ENCODE measurements at regions not wholly inside any gene's neighbourhood (a gene's known extent, or its start where the extent isn't known, plus 50 kb on each side); places are given as distances from the start of the nearest gene placed in this dataset.

GRCh38 chr6:90709431-90709996 lies 122.6 kb upstream of the MAP3K7 start:
- Histone ChIP-seq H3K27me3 (no peaks in the 10 kb centered on the region), H3K27ac (no peak overlapping the region), H3K9me3 (replicated peaks in 1 of 11) (no peaks in the 10 kb centered on the region), H3K4me2 (no peak overlapping the region), H4K20me1 (no peaks in the 10 kb centered on the region), H3K4me1 (no peaks in the 10 kb centered on the region), H3K4me3 (no peak overlapping the region), H3K36me3 (no peaks in the 10 kb centered on the region), H3K9ac (no peak overlapping the region)
- TF ChIP-seq Cebpa-rat (IDR thresholded peaks at IDR 0.05): no peak

GRCh38 chr6:90708206-90708737 lies 121.4 kb upstream of the MAP3K7 start:
- Histone ChIP-seq H4K20me1 (no peaks in the 10 kb centered on the region), H3K9me3 (replicated peaks in 1 of 11) (no peaks in the 10 kb centered on the region), H3K36me3 (no peaks in the 10 kb centered on the region), H3K4me3 (no peak overlapping the region), H3K4me1 (no peaks in the 10 kb centered on the region), H3K4me2 (no peak overlapping the region), H3K27me3 (no peaks in the 10 kb centered on the region), H3K9ac (no peak overlapping the region), H3K27ac (no peak overlapping the region)
- TF ChIP-seq Cebpa-rat (IDR thresholded peaks at IDR 0.05): no peak

GRCh38 chr6:90707246-90707645 lies 120.4 kb upstream of the MAP3K7 start:
- no peaks in the 10 kb centered on the region for H3K4me1 ChIP-seq
- no peaks in the 10 kb centered on the region for H3K27me3 ChIP-seq
- H3K4me2 ChIP-seq: no peak overlapping the region
- no peaks in the 10 kb centered on the region for H3K9me3 ChIP-seq (replicated peaks in 1 of 11)
- no peaks in the 10 kb centered on the region for H3K36me3 ChIP-seq
- no peak overlapping the region for H3K4me3 ChIP-seq
- no peak for TF ChIP-seq Cebpa-rat (IDR thresholded peaks at IDR 0.05)
- H4K20me1 ChIP-seq: no peaks in the 10 kb centered on the region
- no peak overlapping the region for H3K9ac ChIP-seq
- no peak overlapping the region for H3K27ac ChIP-seq

DNA sequence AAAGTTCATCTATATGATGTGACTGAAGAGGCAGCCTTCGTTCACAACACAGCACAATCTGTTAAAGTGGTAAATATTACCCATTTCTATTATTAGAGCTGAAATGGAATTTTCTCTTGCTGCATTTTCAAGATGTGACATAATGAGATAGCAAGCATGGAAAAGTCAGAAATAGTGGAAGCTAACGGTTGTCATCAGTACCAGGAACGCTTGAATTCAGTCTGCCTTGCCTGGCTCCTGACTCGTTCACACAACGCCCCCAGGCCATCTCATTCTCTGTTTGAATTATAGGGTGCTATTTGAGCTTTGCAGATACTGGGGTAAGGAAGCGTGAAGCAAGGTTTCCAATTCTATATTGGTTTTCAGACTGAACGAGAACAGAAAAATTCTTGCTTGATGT lies 116.5 kb upstream of the MAP3K7 start:
- H3K9me3 ChIP-seq (replicated peaks in 1 of 11): no peaks in the 10 kb centered on the region
- H3K4me1 ChIP-seq: peaks cover 0 to 5% (median 0%) of the 10 kb centered on the region in 10 experiments; a peak in 4 of 20 replicates
- no peak for TF ChIP-seq Cebpa-rat (IDR thresholded peaks at IDR 0.05)
- H3K4me3 ChIP-seq: no peak overlapping the region
- H3K4me2 ChIP-seq: no peak overlapping the region
- no peak overlapping the region for H3K27ac ChIP-seq
- H4K20me1 ChIP-seq: no peaks in the 10 kb centered on the region
- no peaks in the 10 kb centered on the region for H3K36me3 ChIP-seq
- H3K9ac ChIP-seq: no peak overlapping the region
- H3K27me3 ChIP-seq: no peaks in the 10 kb centered on the region

GRCh38 chr6:90701926-90702325 lies 115.1 kb upstream of the MAP3K7 start:
- Histone ChIP-seq H3K9me3 (replicated peaks in 1 of 11) (no peaks in the 10 kb centered on the region), H3K36me3 (no peaks in the 10 kb centered on the region), H3K27me3 (no peaks in the 10 kb centered on the region), H3K9ac (no peak overlapping the region), H3K4me3 (no peak overlapping the region), H4K20me1 (no peaks in the 10 kb centered on the region), H3K27ac (no peak overlapping the region), H3K4me1 (peaks cover 0 to 5% (median 0%) of the 10 kb centered on the region in 10 experiments; a peak in 4 of 20 replicates), H3K4me2 (no peak overlapping the region)
- no peak for TF ChIP-seq Cebpa-rat (IDR thresholded peaks at IDR 0.05)

DNA sequence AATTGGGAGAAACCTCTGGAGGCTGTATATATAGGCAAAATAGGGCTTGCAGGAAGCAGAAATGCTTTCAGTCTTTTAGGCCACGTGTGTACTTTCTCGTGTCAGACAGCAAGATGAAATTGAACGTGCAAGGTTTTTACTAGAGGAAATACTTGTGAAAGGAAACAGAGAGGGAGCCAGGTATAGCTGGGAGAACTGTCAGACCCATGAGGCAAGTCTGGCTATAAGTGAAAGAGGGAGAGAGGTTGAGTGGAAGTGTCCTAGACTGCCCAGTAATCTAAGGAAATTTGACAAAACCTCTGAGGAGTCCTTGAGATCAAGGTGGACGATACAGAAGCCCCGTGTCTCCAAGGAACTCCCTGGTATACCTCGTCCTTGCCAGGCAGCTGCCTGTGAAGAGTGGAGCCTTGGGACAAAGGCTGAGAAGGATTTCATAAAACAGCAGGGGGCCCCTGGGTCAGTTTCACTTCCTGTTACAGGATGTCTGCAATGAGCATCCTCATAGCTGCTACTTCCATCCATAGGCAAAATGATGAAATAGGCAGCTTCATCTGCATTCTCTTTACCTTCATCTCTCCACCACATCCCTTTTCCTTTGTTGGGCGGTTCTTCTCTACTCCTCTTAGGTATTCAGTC lies 114.4 kb upstream of the MAP3K7 start:
- no peak overlapping the region for H3K9ac ChIP-seq

DNA sequence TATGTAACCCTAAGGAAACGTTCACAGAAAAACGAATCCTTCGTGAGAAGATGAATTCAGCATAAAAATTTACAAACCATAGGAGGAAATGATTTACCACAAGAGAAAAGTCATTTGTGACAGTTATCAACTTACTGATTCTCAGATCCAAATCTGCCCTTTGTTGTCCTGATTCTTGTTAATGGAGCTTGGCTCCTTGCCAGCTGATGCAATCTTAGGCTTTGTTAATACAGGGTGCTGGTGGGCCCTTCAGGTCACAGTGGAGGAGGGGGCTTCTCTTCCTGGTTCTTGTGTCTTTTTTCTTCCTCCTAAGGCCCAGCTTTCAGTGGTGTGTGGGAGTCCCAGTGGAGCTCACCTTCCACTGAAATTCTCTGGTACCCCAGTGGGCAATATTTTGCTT lies 108.4 kb upstream of the MAP3K7 start:
- H3K4me2 ChIP-seq: no peak overlapping the region
- H3K4me1 ChIP-seq: no peaks in the 10 kb centered on the region
- no peak overlapping the region for H3K4me3 ChIP-seq
- no peaks in the 10 kb centered on the region for H4K20me1 ChIP-seq
- H3K9ac ChIP-seq: no peak overlapping the region
- no peaks in the 10 kb centered on the region for H3K27me3 ChIP-seq
- no peaks in the 10 kb centered on the region for H3K36me3 ChIP-seq
- peaks cover 0 to 6% (median 0%) of the 10 kb centered on the region in 11 experiments; a peak in 2 of 22 replicates for H3K9me3 ChIP-seq (replicated peaks in 1 of 11)
- TF ChIP-seq Cebpa-rat (IDR thresholded peaks at IDR 0.05): no peak
- no peak overlapping the region for H3K27ac ChIP-seq

More for the DNA sequence above, 114.4 kb upstream of the MAP3K7 start:
- Histone ChIP-seq H3K36me3 (no peaks in the 10 kb centered on the region), H3K4me2 (peak overlapping the region in 3 of 11 experiments; percentile 9 to 12 (median 11); a peak in 2 of 22 replicates), H3K4me1 (peaks cover 0 to 5% (median 0%) of the 10 kb centered on the region in 10 experiments; a peak in 4 of 20 replicates), H3K27me3 (no peaks in the 10 kb centered on the region), H3K9me3 (replicated peaks in 1 of 11) (no peaks in the 10 kb centered on the region), H3K27ac (peak overlapping the region in 1 of 11 experiments; percentile 35; a peak in 1 of 22 replicates), H3K4me3 (no peak overlapping the region), H4K20me1 (no peaks in the 10 kb centered on the region)
- TF ChIP-seq Cebpa-rat (IDR thresholded peaks at IDR 0.05): no peak

DNA sequence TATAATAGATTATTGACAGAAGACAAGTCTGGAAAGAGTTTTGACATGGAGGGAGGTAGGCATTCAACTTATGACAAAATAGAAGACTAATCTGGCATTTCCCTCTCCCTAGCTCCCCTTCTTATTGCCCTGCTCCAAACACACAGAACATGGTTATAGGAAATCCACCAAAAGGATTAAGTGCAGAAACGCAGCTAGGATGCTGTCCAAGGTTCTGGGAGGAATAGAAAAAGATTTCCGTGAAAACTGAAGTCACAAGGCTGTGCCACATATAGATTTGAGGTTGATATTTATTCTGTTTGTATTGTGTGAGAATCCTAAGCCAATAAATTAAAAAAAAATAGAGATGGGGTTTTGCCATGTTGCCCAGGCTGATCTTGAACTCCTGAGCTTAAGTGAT lies 107.9 kb upstream of the MAP3K7 start:
- no peak overlapping the region for H3K4me2 ChIP-seq
- H3K9me3 ChIP-seq (replicated peaks in 1 of 11): peaks cover 0 to 6% (median 0%) of the 10 kb centered on the region in 11 experiments; a peak in 2 of 22 replicates

GRCh38 chr6:90691823-90692222 lies 105.0 kb upstream of the MAP3K7 start:
- no peak overlapping the region for H3K9ac ChIP-seq
- no peaks in the 10 kb centered on the region for H3K4me1 ChIP-seq
- no peaks in the 10 kb centered on the region for H3K36me3 ChIP-seq
- peaks cover 0 to 6% (median 0%) of the 10 kb centered on the region in 11 experiments; a peak in 2 of 22 replicates for H3K9me3 ChIP-seq (replicated peaks in 1 of 11)
- no peak overlapping the region for H3K4me2 ChIP-seq
- no peak overlapping the region for H3K27ac ChIP-seq
- no peak for TF ChIP-seq Cebpa-rat (IDR thresholded peaks at IDR 0.05)
- no peaks in the 10 kb centered on the region for H3K27me3 ChIP-seq
- no peak overlapping the region for H3K4me3 ChIP-seq
- no peaks in the 10 kb centered on the region for H4K20me1 ChIP-seq

More for the DNA sequence above, 107.9 kb upstream of the MAP3K7 start:
- H3K27me3 ChIP-seq: no peaks in the 10 kb centered on the region
- no peaks in the 10 kb centered on the region for H3K36me3 ChIP-seq
- no peak overlapping the region for H3K4me3 ChIP-seq
- no peak overlapping the region for H3K27ac ChIP-seq
- no peaks in the 10 kb centered on the region for H3K4me1 ChIP-seq
- H4K20me1 ChIP-seq: no peaks in the 10 kb centered on the region
- no peak overlapping the region for H3K9ac ChIP-seq
- TF ChIP-seq Cebpa-rat (IDR thresholded peaks at IDR 0.05): no peak

- no peak overlapping the region for H3K27ac ChIP-seq
- H3K27me3 ChIP-seq: no peaks in the 10 kb centered on the region
- H3K36me3 ChIP-seq: no peaks in the 10 kb centered on the region
- no peak for TF ChIP-seq Cebpa-rat (IDR thresholded peaks at IDR 0.05)
- no peak overlapping the region for H3K9ac ChIP-seq
- H4K20me1 ChIP-seq: no peaks in the 10 kb centered on the region
- H3K4me1 ChIP-seq: no peaks in the 10 kb centered on the region
- no peaks in the 10 kb centered on the region for H3K9me3 ChIP-seq (replicated peaks in 1 of 11)
- H3K4me2 ChIP-seq: no peak overlapping the region
- H3K4me3 ChIP-seq: no peak overlapping the region
Measured at GRCh38 chr6:90689172-90689571, 102.3 kb upstream of the MAP3K7 start.

Data from BLaER1 treated with 17β-estradiol and CSF1 and Interleukin-3, amounts not matched to agents 10 nM and 100 nM (cell line).